HEK293 (cell line): ENCODE measurements at regions not wholly inside any gene's neighbourhood (a gene's known extent, or its start where the extent isn't known, plus 50 kb on each side); places are given as distances from the start of the nearest gene placed in this dataset.

ENCODE experiments used
- CTCF ChIA-PET: fragments of 350-600 bp; formaldehyde crosslinking; extraction: SDS; loops from one replicate; lab custom pipeline; 2021; ENCODE audit warnings: antibody characterized with exemption; lab: Yijun Ruan, JAX
- POLR2A ChIA-PET: fragments of 300-600 bp; formaldehyde crosslinking; extraction: SDS; loops from one replicate; lab custom pipeline; 2020; ENCODE audit warnings: antibody characterized with exemption, inconsistent platforms; lab: Yijun Ruan, JAX
- H3K27ac ChIP-seq: fragments of 200-500 bp; sonication (Bioruptor generic); 2 replicates; pipeline ENCODE4 v1.5.1; 2014; ENCODE audit warnings: low read depth, low read length, control low read depth, inconsistent platforms; ENCODE audit errors: extremely low read depth
- H3K36me3 ChIP-seq, 2 experiments: fragments of 200-500 bp in 1 of 2; sonication (Bioruptor generic) in 1 of 2; 1 replicate in 1 of 2; 2 replicates in 1 of 2; pipeline ENCODE4 v1.5.1; 2014 to 2017; ENCODE audit warnings: inconsistent platforms in 2 of 2, low read length in 2 of 2; ENCODE audit not compliant: control insufficient read depth in 2 of 2, insufficient read depth in 1 of 2
- H3K4me1 ChIP-seq: fragments of 200-500 bp; sonication (Bioruptor generic); 2 replicates; pipeline ENCODE4 v1.5.1; 2014; ENCODE audit warnings: mild to moderate bottlenecking, low read length, inconsistent platforms; ENCODE audit not compliant: control insufficient read depth, insufficient read depth
- H3K4me3 ChIP-seq: 2 replicates; pipeline ENCODE4 v1.5.1; 2011; ENCODE audit warnings: low read depth, mild to moderate bottlenecking, control low read depth, low read length, moderate library complexity
- H3K9me3 ChIP-seq: fragments of 200-500 bp; sonication (Bioruptor generic); 2 replicates; pipeline ENCODE4 v1.5.1; 2014; ENCODE audit warnings: low read depth, low read length, inconsistent platforms; ENCODE audit not compliant: control insufficient read depth, insufficient read depth
- EGR2 ChIP-seq: fragments of 450-650 bp; formaldehyde crosslinking; IDR thresholded peaks from 2 replicates; pipeline ENCODE4 v1.5.1; 2016; ENCODE audit warnings: low read depth, missing biosample characterization, missing genetic modification characterization
- GLI4 ChIP-seq: fragments of 450-650 bp; formaldehyde crosslinking; IDR thresholded peaks from 2 replicates; pipeline ENCODE4 v1.5.1; 2016; ENCODE audit warnings: missing biosample characterization, missing genetic modification characterization
- GLIS2 ChIP-seq: fragments of 450-650 bp; formaldehyde crosslinking; IDR thresholded peaks from 2 replicates; pipeline ENCODE4 v1.5.1; 2016; ENCODE audit warnings: missing biosample characterization, missing genetic modification characterization
- MYNN ChIP-seq: fragments of 450-650 bp; formaldehyde crosslinking; IDR thresholded peaks from 2 replicates; pipeline ENCODE4 v1.5.1; 2016; ENCODE audit warnings: missing biosample characterization, missing genetic modification characterization, borderline replicate concordance
- YY1 ChIP-seq: fragments of 450-650 bp; formaldehyde crosslinking; IDR thresholded peaks from 2 replicates; pipeline ENCODE4 v1.5.1; 2018; ENCODE audit warnings: missing biosample characterization, missing genetic modification characterization
- YY2 ChIP-seq: fragments of 450-650 bp; formaldehyde crosslinking; IDR thresholded peaks from 2 replicates; pipeline ENCODE4 v1.5.1; 2016; ENCODE audit warnings: missing biosample characterization, missing genetic modification characterization
- ZBTB1 ChIP-seq: fragments of 450-650 bp; formaldehyde crosslinking; IDR thresholded peaks from 2 replicates; pipeline ENCODE4 v1.5.1; 2016; ENCODE audit warnings: missing biosample characterization, missing genetic modification characterization
- ZBTB10 ChIP-seq: fragments of 450-650 bp; formaldehyde crosslinking; IDR thresholded peaks from 2 replicates; pipeline ENCODE4 v1.5.1; 2016; ENCODE audit warnings: missing biosample characterization, missing genetic modification characterization
- ZFHX2 ChIP-seq: fragments of 450-650 bp; formaldehyde crosslinking; conservative IDR thresholded peaks from 2 replicates; pipeline ENCODE4 v1.5.1; 2016; ENCODE audit warnings: missing biosample characterization, missing genetic modification characterization
- ZFP37 ChIP-seq: fragments of 450-650 bp; formaldehyde crosslinking; IDR thresholded peaks from 2 replicates; pipeline ENCODE4 v1.5.1; 2016; ENCODE audit warnings: missing biosample characterization, missing genetic modification characterization
- ZNF133 ChIP-seq: fragments of 450-650 bp; formaldehyde crosslinking; IDR thresholded peaks from 2 replicates; pipeline ENCODE4 v1.5.1; 2016; ENCODE audit warnings: missing biosample characterization, missing genetic modification characterization
- ZNF266 ChIP-seq: fragments of 450-650 bp; formaldehyde crosslinking; IDR thresholded peaks from 2 replicates; pipeline ENCODE4 v1.5.1; 2016; ENCODE audit warnings: missing biosample characterization, missing genetic modification characterization, low read depth
- ZNF350 ChIP-seq: fragments of 450-650 bp; formaldehyde crosslinking; IDR thresholded peaks from 2 replicates; pipeline ENCODE4 v1.5.0; 2017; ENCODE audit warnings: missing biosample characterization, mild to moderate bottlenecking, missing genetic modification characterization
- ZNF354C ChIP-seq: fragments of 450-650 bp; formaldehyde crosslinking; IDR thresholded peaks from 2 replicates; pipeline ENCODE4 v1.5.1; 2016; ENCODE audit warnings: missing biosample characterization, missing genetic modification characterization, low read depth, borderline replicate concordance
- ZNF366 ChIP-seq: fragments of 450-650 bp; formaldehyde crosslinking; conservative IDR thresholded peaks from 2 replicates; pipeline ENCODE4 v1.5.1; 2016; ENCODE audit warnings: missing biosample characterization, missing genetic modification characterization
- ZNF530 ChIP-seq: fragments of 450-650 bp; formaldehyde crosslinking; IDR thresholded peaks from 2 replicates; pipeline ENCODE4 v1.5.1; 2016; ENCODE audit warnings: low read depth, missing biosample characterization, missing genetic modification characterization
- ZNF621 ChIP-seq: fragments of 450-650 bp; formaldehyde crosslinking; IDR thresholded peaks from 2 replicates; pipeline ENCODE4 v1.5.1; 2017; ENCODE audit warnings: missing biosample characterization, missing genetic modification characterization
- ZNF785 ChIP-seq: fragments of 450-650 bp; formaldehyde crosslinking; IDR thresholded peaks from 2 replicates; pipeline ENCODE4 v1.5.1; 2016; ENCODE audit warnings: missing biosample characterization, missing genetic modification characterization
- TF ChIP-seq, protein P1 (sequence below): fragments of 450-650 bp; formaldehyde crosslinking; IDR thresholded peaks from 2 replicates; pipeline ENCODE4 v1.5.1; 2016; ENCODE audit warnings: missing biosample characterization, missing genetic modification characterization

GRCh38 chr18:62450546-62451410, 72.0 kb upstream of the ZCCHC2 start (continued):
- 0 out of 2 replicates have a peak, but pooled peaks have one; percentile 45 for TF ChIP-seq ZBTB10 (tag by site-specific recombination)

DNA sequence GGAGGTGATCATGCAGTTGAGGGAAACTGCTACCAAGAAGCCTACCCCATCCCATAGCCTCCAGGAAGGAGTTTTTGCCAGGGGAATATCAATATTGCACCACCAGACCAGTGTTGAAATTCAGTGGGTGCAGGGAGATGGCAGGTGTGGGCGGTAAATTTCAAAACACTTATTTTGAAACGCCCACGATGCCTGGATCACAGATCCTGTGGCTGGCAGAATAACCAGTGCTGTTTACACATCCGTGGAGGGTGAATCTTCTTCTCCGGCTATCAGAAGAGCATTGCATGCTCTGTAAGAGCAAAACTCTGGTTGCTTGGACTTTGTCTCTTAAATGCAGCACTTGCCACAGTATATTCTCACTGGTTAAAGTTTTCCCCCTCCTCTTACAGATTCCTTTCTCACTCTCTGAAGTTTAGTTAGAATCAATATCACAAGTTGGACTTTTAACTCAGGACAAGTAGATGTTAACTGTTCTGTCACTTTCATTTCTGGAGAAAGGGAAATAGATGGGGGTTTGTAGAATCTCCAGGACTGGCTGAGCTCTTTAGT, 70.5 kb upstream of the ZCCHC2 start:
- Histone ChIP-seq H3K4me1 (peaks cover 9% of the 10 kb centered on the region), H3K4me3 (no peak overlapping the region), H3K9me3 (no peaks in the 10 kb centered on the region), H3K36me3 (no peaks in the 10 kb centered on the region), H3K27ac (no peak overlapping the region)
- no peak for TF ChIP-seq ZNF785
- TF ChIP-seq ZNF621 (tag by site-specific recombination) = no peak
- peak; percentile 84 for TF ChIP-seq EGR2
- TF ChIP-seq ZNF133 (tag by site-specific recombination) = no peak
- TF ChIP-seq ZFP37 = no peak
- TF ChIP-seq ZFHX2 (tag by site-specific recombination) = peak; percentile 95
- TF ChIP-seq YY2 (tag by site-specific recombination) = no peak
- CTCF ChIA-PET = interaction anchor here (0.8 kb wide), 1 partner anchor 10 kb away, joined by 3 read pairs; no protein-coding TSS in a partner anchor
- POLR2A ChIA-PET = no interaction called here

DNA sequence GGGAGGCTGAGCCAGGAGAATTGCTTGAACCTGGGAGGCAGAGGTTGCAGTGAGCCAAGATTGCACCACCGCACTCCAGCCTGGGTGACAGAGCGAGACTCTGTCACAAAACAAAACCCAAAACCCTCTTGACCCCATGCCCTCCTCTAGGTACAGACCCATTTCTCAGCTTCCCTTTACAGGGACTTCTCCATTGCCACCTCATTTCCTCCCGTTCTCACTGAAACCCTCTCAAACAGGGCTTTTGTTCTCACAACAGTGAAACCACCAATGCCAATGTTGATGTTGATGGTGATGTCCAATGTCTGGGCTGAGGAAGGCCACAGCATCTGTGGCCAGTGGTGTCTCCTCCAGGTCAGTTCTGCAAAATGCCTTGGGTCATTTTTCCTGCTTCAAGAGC, 69.0 kb upstream of the ZCCHC2 start:
- Histone ChIP-seq H3K4me1 (peaks cover 9% of the 10 kb centered on the region), H3K27ac (no peak overlapping the region)
- TF ChIP-seq, protein P1, sequence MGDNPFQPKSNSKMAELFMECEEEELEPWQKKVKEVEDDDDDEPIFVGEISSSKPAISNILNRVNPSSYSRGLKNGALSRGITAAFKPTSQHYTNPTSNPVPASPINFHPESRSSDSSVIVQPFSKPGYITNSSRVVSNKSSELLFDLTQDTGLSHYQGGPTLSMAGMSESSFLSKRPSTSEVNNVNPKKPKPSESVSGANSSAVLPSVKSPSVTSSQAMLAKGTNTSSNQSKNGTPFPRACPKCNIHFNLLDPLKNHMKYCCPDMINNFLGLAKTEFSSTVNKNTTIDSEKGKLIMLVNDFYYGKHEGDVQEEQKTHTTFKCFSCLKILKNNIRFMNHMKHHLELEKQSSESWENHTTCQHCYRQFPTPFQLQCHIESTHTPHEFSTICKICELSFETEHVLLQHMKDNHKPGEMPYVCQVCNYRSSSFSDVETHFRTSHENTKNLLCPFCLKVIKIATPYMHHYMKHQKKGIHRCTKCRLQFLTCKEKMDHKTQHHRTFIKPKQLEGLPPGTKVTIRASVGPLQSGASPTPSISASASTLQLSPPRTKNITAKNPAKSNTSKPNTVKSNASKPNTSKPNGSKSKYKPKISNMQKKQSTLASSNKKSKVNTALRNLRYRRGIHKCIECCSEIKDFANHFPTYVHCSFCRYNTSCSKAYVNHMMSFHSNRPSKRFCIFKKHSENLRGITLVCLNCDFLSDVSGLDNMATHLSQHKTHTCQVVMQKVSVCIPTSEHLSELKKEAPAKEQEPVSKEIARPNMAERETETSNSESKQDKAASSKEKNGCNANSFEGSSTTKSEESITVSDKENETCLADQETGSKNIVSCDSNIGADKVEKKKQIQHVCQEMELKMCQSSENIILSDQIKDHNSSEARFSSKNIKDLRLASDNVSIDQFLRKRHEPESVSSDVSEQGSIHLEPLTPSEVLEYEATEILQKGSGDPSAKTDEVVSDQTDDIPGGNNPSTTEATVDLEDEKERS (tag by site-specific recombination) = no peak
- TF ChIP-seq, all 188 proteins: peak for 0
- no peaks in the 10 kb centered on the region for H3K36me3 ChIP-seq
- no peaks in the 10 kb centered on the region for H3K9me3 ChIP-seq
- ChIA-PET POLR2A (no interaction called here), CTCF (interaction anchor here (0.5 to 1.6 kb wide), 3 partner anchors 28 to 270 kb away, joined by 3 to 4 read pairs (median 3); no protein-coding TSS in a partner anchor)
- H3K4me3 ChIP-seq = no peak overlapping the region

- no peak overlapping the region for H3K27ac ChIP-seq
- ChIA-PET POLR2A (no interaction called here), CTCF (interaction anchor here (1.0 to 1.6 kb wide), 2 partner anchors 29 to 33 kb away, joined by 3 to 4 read pairs; no protein-coding TSS in a partner anchor)
- TF ChIP-seq GLIS2 (tag by site-specific recombination) (no peak), ZBTB1 (tag by site-specific recombination) (no peak), ZNF354C (tag by site-specific recombination) (no peak), ZNF350 (tag by site-specific recombination) (no peak), GLI4 (tag by site-specific recombination) (no peak), ZNF530 (tag by site-specific recombination) (no peak), YY1 (tag by site-specific recombination) (no peak), ZNF366 (tag by site-specific recombination) (no peak), MYNN (tag by site-specific recombination) (no peak), ZNF266 (no peak)
- H3K36me3 ChIP-seq = no peaks in the 10 kb centered on the region
- H3K4me3 ChIP-seq = no peak overlapping the region
- peaks cover 9% of the 10 kb centered on the region for H3K4me1 ChIP-seq
- no peaks in the 10 kb centered on the region for H3K9me3 ChIP-seq
These were observed 68.3 kb upstream of the ZCCHC2 start for GRCh38 chr18:62454527-62454926.
